HG03139 (cell line): ENCODE measurements at regions not wholly inside any gene's neighbourhood (a gene's known extent, or its start where the extent isn't known, plus 50 kb on each side); places are given as distances from the start of the nearest gene placed in this dataset.
"Not testable (repeated sequence)": the region's sequence is repeated elsewhere in the genome, so short reads cannot be mapped to it uniquely, and the experiment has no call there.

Experiments
- ATAC-seq: cut with Tn5 transposase; IDR thresholded peaks from one replicate; pipeline ENCODE4 v1.9.1; 2021; ENCODE audit not compliant: unreplicated experiment

DNA sequence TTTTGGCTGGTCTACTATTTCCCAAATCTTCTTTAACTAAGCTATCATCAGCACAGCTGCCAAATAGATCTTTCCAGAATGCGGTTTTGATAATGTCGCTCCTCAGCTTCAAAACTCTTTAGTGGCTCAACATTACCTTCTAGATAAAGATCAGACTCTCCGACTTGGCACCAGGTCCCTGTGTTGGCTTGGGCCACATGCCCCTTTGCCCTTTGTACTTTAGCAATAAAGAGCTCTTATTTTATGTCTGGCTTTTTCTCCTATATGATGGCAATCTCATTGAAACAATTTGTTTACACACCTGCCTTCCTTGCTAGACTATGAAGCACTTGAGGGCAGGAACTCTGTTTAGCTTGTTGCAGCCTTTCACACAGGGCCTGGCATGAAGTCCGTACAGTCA is 128.9 kb upstream of the GATA6 start:
- ATAC-seq: no peak

DNA sequence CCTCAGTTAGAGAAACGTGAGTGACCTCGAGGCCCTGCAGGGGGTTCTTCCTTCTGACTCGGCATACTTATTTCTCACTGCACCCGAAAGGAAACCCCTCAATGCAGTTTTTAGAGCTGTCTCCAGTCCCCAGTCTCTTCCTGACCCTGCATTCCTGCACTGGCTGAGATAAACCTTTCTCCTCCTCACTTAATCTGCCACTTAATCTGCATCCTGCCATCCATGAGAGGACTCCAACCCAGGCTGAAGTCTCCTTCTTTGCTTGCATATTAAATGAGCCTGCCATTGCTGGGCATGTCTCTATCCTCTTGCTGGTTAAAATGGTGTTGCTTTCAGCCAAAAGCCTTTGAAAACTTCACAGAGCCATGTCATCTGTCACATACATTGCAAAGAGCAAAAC is 125.6 kb upstream of the GATA6 start:
- ATAC-seq: no peak

DNA sequence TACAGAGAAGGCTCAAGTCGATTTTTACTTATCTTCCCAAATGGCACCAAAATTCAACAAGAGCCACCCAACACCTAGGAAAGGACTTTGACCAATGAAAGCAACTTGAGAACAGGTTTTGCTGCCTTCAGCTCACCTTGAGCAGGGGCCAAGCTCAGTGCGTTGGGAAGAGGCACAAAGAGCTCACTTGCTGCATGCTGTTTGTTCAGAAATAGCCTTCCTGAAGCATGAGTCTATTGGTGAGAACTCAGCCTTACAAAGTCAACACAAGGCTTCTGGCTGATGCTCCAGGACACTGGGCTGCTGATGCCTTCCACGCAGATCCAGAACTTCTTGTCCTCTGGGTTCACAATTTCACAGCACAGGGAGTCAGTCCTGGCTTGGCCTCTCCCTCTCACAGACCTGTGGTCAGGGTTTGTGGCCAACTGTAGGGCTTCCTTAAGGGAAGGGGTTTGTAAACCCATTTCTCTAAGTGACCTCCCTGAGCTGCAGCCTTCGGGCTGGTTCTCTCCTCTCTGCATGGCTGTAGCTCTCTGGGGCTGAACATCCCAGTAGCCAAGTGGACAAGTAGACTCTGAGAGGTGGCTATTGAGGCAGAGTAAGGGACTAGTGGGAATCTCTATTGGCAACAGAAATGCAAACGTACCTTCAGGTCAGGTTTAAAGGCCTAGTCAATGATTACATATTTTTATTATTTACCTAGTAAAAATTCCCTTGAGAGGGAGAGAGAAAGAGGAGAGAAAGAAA is 124.7 kb upstream of the GATA6 start:
- ATAC-seq: no peak

DNA sequence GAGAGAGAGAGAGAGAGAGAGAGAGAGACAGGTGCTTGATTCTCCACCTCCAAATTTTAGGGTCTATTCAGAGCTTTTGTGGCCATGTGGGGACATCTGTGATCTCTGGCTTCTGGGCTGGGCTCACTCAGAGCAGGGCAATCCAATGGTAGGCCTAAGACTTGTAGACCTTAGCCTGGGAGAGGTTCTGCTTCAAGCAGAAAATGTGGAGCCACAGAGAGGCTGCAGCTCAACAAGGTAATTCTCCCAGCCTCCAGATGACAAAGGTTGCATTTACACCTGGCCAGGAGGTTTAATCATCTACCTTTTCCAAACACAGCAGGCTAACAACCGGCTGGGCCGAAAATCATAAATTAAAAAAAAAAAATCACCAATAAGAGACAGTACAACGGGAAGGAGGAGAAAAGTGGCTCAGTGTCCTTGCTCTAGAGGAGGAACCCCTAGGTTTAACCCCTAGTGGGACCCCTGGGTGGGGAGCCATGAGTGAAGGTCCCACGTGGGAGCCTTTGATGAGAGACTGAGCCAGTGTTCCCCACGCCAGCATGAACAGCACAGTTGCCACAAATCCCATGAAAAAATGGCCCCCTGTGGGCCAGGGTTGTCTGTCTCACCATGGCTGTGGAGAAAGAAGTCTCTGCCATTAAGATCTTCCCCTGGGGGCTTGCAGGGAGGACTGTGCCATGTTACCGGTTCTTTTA is 124.0 kb upstream of the GATA6 start:
- no peak for ATAC-seq

DNA sequence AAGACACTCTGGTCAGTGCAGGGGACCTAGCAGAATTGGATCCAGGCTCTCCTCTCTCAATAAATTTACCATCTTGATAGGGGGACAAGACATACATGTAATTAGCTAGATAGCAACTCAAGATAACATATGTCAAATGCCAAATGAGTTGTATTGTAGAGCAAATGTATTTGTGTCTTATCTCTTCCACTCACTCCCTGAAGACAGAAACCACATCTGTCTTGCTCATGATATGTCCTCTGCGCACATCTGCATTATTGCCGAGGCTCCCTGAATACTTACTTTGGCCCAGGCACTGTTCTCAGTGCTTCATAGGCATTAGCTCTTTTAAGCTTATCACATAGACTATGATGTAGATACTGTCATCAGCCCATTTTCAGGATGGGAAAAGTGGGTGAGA is 122.9 kb upstream of the GATA6 start:
- no peak for ATAC-seq

DNA sequence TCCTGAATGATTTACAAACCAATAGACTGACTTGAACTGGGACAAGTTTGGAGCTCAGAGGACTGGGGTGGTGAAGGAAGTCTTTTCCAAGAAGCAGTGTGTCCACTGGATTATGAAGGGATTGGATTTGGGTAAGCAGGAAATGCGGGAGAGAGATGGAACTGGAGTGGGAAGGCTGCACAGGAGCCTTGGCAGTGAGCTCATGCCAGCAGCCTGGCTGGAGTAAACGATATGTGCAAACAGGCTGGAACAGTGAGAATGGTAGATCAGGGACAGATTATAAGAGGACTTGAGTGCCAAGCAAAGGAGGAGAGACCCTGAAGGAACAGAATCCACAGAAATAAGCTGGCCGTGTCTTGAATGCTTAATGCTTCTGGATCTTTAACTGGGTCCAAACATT is 121.9 kb upstream of the GATA6 start:
- ATAC-seq: no peak

DNA sequence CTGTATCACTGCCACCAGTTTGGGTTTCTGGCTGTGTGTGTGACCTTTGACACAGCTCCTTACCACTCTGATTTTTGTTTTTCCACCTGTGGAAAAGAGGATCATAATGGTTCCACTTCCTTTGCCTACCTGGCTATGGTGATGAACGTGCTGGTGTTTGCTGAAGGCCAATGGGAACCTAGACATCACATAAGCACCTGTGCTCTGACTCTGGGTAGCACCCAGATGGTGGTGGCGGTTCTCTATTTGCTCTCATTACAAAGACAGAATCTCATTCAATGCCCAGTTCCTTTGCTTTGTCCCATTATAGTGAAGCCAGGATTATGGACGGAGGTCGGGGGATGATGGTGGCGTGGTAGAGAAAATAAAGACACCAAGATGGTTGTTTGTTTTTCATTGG is 121.2 kb upstream of the GATA6 start:
- ATAC-seq: no peak

DNA sequence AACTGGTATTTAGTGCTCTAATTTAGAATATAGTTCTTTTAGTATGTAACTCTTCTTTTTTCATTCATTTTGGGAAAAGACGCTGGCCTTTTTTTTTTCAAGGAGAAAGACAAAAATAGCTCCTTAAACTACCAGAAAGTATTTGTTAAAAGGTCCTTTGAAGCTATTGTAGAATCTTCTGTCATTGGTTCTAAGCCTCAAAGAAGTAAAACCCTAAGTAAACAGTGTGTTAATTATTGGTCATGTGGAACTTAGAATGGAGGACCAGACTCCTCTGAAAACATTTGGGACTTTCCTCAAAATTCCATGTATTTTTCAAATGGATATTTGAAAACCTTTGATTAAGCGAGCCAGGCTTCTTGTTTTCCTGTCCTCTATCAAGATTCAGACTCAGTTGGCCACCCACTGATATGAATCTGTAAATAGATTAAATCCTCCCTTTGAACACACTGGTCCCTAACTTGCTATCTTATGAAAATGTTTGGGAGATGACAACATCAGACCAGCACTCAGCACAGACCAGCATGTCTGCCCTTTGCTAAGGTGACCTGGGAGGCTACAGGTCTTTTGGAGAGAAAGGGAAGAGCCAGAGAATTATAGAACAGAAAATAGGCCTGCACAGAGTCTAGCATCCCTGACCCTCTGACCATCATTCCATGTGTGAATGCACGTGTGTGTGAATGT is 120.3 kb upstream of the GATA6 start:
- no peak for ATAC-seq

DNA sequence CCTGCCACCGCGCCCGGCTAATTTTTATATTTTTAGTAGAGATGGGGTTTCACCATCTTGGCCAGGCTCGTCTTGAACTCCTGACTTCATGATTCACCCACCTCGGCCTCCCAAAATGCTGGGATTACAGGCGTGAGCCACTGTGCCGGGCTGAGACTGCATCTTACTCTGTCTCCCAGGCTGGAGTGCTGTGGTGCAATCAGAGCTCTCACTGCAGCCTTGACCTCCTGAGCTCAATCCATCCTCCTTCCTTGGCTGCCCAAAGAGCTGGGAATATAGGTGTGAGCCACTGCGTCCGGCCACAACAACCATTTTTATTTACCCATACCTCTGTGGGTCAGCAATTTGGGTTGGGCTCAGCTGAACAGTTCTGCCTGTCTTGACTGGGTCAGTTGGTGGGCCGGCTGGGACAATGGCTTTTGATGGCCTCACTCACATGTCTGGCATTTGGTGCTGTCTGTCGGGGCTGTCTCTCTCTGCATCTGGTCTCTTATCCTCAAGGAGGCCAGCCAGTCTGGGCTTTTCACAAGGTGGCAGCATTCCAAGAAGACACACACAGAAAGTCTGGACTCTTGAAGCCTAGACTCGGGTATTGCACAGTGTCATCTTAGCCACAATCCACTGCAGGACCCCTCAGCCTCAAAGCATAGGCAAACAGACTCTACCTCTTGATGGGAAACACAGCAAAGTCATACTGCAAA is 116.8 kb upstream of the GATA6 start:
- ATAC-seq: no peak

DNA sequence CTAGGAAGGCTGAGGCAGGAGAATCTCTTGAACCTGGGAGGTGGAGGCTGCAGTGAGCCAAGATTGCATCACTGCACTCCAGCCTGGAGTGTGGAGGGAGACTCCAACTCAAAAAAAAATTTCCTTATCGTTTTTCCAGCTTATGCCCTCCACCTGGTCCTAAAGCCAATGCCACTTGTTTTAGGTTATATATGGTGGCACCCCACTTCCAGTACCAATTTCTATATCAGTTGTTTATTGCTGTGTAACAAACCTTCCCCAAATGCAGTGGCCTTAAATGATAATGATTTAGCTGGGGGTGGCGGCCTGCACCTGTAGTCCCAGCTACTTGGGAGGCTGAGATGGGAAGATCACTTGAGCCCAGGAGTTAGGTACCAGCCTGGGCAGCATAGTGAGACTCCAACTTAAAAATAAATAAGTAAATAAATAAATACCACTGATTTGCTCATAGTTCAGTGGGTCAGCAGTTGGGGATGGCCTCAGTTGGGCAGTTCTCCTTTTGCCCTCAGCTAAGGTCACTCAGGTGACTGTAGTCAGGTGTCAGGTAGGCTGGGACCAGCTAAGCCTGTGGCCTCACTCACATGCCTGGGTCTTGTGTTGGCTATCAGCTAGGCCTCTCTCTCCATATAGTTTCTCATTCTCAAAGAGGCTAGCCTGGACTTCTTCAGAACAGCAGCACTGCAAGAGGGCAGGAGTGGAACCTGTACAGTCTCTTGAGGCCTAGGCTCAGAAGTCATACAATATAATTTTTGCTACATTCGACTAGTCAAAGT is 113.7 kb upstream of the GATA6 start:
- ATAC-seq: no peak

DNA sequence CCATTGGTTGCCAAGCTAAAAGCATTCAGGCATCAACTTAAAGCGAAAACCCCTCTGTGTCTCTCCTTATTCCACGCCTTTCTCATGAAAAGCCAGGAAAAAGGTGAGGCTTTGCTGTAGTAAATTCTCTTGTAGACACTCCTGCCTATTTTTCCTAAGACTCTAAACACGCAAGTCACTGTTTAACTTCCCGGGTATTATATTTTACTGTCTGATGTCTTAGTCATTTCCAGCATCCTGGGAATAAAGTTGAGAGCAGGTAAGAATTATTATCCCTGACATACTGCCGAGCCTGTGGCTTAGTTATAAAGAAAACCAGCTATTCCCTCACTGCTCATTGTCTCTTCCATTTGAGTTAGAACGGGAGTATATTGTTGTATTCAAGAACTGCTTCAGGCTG is 112.4 kb upstream of the GATA6 start:
- ATAC-seq: no peak

DNA sequence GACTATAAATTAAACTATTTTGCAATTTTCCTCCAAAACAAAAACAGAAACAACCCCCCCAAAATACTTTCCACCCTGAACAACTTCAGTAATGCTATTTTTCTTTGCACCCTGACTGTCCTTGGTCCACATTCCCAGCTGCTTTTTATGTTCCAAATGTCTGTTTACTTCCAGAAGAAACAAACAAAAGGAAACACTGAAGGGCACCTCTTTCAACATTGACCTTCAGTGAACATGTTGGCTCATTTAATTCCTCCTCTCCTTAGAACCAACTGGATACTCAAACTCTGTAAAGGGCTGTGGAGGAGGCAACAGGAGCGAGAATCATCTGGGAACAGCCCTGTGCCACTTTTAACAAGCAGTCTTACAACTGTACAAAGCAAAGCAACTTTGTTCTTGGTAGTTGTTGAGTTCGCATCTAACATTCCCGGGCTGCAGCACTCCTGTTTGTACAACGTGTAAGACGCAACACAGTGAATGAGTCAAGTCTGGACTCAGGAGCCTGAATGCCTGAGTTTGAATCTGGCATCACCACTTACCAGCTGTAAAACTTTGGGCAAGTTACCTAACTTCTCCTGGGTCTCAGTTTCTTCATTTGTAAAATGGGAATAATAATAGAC is 111.4 kb upstream of the GATA6 start:
- no peak for ATAC-seq

DNA sequence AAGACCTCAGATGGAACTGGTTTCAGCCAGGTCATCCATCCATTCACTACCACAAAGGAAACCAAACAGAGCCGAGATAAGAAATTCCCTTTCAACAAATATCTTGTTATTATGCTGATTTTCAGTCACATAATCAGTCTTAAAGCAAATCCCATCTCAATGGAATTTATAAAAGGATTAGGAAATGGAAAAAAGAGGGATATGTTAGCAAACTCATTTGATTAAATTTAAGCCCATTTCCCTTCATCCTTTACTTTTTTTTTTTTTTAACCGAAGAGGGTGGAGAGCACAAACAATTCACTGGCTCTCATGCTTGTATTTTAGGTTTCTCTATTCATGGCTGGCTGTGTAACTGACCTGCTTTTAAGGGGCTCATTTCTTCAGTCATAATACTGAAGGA is 109.0 kb upstream of the GATA6 start:
- ATAC-seq: no peak

DNA sequence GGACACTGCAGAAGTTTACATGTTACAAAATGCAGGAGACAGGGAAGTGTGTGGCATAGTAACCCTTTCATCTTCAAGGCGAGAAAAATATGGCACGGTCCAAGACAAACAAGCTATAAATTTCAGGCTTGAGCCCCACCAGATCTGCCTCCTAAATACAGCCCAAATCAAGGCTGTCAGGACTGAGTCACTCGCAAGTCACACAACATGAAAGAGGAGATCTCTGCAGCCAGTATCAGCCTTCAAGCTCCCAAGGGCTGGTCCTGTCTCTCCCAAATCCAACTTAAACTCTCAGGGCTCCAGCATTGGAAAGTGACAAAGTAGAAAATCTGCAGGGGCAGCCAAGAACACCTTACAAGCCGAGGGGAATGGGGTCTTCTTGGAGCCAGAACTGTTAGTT is 106.3 kb upstream of the GATA6 start:
- ATAC-seq: no peak

DNA sequence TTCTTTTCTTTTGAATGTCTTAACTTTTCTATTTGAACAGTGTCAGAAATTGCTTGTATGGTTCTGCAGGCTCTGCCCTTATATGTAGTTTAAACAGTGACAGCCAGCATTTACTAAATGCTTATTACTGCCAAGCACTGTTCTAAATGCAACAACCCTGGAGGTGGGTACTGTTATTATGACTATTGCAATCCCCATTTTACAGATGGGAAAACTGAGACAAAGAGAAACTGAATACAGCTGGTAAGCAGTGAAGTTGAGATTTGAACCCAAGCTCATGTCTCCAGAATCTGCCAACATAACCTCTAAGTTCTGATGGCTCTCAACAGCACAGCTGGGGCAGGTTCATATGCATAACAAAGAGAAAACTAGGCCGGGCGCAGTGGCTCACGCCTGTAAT is 105.7 kb upstream of the GATA6 start:
- no peak for ATAC-seq

DNA sequence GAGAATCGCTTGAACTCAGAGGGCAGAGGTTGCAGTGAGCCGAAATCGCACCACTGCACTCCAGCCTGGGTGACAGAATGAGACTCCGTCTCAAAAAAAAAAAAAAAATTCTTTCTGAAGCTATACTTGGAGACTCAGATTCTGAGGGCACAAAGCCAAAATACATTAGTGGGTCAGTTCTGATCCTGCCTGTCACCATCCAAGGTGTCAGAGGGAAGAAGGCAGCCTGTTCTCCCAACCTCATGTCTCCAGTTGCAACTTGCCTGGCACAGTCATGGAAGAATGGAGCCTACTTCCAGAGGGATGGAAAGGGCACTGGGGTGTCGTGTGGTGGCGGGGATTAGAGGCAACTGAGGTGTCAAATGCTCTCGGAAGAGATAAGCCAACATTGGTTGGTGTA is 104.8 kb upstream of the GATA6 start:
- no peak for ATAC-seq

DNA sequence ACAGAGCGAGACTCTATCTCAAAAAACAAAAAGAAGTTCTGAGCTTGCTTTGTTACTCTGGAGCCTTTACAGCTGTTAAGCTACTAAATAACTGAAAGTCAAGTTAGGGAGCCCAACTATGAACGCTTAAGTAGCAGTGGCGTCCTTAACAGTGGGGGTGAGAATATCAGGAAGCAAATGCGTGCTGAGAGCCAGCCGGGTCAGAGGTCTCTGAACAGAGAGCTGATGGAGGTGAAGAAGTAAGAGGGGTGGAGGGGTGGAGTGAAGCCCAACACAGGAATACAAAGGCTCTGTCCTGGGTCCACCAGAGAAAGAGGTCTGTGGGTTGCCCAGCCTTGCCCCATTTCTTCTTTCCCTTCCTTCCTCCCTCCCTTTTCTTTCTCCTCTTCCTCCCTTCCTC is 104.1 kb upstream of the GATA6 start:
- ATAC-seq: no peak

DNA sequence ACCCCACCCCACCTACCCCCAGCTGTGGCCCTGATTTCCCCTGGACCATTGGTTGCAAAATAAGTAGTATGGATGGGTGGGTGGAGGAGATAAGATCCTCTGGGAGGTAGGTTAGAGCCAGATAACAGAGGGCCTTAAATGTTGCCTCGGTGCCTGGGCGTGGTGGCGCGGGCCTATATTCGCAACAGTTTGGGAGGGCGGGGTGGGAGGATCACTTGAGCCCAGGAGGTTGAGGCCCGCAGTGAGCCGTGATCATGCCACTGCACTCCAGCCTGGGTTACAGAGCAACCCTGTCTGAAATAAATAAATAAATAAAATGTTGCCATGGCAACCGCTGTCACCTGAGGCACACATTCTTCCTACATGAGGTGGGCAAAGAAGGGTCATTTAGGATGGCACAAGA is 103.3 kb upstream of the GATA6 start:
- no peak for ATAC-seq

DNA sequence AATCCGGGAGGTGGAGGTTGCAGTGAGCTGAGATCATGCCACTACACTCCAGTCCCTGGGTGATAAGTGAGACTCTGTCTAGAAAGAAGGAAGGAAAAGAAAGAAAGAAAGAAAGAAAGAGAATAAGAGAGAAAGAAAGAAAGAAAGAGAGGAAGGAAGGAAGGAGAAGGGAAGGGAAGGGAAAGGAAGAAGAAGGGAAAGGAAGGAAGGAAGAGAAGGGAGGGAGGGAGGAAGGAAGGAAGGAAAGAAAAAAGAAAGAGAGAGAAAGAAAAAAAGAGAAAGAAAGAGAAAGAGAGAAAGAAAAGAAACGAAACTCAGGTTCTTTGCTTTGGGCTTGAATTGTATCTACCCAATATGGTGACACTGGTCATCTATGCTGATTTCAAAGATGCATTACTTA is 102.3 kb upstream of the GATA6 start:
- ATAC-seq: no peak

DNA sequence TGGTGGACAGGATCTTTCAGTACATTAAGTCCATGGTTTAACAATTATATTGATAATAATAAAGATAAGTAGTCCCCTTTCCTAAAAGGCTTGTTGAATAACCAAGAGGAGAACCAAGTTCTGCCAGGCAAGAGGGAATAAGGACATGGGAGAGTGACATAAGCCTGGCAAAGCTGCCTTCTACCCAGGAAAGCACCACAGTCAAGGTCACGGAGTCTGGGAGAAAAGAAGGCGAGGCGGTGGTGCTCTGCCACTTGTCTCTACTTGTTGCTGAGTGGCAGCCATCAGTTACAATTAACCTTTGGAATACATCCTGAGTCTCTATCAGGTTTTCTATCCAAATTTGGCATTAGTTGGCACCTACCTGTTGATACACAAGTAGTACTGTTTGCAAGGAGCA is 101.7 kb upstream of the GATA6 start:
- no peak for ATAC-seq

DNA sequence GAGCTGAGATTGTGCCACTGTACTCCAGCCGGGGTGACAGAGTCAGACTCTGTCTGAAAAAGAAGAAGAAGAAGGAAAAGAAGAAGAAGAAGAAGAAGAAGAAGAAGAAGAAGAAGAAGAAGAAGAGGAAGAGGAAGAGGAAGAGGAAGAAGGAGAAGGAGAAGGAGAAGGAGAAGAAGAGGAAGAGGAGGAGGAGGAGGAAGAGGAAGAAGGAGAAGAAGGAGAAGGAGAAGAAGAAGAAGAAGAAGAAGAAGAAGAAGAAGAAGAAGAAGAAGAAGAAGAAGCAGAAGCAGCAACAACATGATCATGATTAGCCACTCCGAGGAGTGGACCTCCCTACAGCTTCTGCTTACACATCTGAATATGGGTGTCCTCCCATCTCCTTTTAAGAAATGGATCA is 100.6 kb upstream of the GATA6 start:
- not testable (repeated sequence) for ATAC-seq
